NCI-H446 (cell line): ENCODE measurements at regions not wholly inside any gene's neighbourhood (a gene's known extent, or its start where the extent isn't known, plus 50 kb on each side); places are given as distances from the start of the nearest gene placed in this dataset.
A peak's percentile ranks its signal among the peaks of the same experiment; 100 is the strongest.
"Not testable (repeated sequence)": the region's sequence is repeated elsewhere in the genome, so short reads cannot be mapped to it uniquely, and the experiment has no call there.

ENCODE experiments used
- DNase-seq, 2 experiments: peaks; one replicate each; lab custom pipeline; 2025; lab: John Stamatoyannopoulos, UW

DNA sequence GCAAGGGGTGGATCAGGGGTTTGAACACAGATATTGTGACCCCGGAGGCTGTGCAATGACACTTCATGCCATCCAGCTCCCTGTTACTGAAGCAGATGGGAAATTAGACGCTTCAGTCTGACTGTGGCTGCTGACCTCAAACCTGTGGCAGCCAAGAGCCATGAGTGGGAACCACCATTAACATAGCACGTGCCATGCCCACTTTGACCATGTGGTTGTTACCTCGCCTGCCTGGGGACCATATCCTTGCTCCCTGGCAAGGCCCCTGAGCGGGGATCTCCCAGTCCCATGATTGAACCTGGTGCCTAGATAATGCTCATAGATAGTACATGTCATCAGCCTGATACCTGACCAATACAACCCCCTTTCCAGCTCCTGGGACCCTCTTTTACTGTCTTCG lies 68.9 kb downstream of the CYP26B1 start:
- DNase-seq: no peak

DNA sequence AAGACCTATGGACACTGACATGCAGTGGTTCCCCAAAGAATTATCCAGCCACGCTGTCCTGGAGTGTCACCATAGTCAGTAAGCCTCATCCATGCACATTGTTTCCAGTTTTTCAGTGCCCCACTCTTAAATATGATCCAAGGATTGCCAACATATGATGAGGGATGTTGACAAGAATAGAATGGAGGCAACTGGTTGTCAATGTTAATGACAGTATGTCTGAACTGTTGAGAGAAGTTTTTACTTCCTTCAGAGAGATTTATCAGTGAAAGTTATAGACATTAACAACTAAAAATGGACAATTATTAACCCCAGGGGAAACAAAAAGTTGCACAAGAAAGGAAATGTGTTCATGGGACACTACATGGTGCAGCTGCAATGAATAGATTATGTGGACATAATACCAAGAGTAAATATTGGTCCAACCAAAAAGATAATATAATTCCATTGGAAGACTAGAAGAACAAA lies 69.9 kb downstream of the CYP26B1 start:
- DNase-seq: no peak

DNA sequence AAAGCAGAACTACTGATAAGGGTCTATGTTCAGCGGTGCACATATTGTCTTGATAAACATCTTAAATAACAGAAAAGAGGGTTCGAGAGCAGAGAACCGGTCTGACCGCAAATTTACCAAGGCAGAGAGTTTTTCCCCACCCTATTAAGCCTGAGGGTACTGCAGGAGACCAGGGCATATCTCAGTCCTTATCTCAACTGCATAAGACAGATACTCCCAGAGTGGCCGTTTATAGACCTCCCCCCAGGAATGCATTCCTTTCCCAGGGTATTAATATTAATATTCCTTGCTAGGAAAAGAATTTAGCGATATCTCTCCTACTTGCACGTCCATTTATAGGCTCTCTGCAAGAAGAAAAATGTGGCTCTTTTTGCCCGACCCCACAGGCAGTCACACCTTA lies 74.3 kb downstream of the CYP26B1 start:
- not testable (repeated sequence) for DNase-seq

- not testable (repeated sequence) for DNase-seq
Observed at GRCh38 chr2:72064197-72064596, 83.5 kb downstream of the CYP26B1 start.

GRCh38 chr2:72062336-72062735 lies 85.3 kb downstream of the CYP26B1 start:
- DNase-seq: no peak

DNA sequence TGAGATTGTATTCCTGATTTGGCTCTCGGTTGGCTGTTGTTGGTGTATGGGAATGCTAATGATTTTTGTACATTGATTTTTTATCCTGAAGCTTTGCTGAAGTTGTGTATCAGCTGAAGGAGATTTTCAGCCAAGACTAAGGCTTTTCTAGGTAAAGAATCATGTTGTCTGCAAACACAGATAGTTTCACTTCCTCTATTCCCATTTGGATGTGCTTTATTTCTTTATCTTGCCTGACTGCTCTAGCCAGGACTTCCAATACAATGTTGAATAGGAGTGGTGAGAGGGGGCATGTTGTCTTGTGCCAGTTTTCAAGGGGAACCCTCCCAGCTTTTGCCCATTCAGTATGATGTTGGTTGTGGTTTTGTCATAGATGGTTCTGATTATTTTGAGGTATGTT lies 90.4 kb downstream of the CYP26B1 start:
- DNase-seq: no peak

DNA sequence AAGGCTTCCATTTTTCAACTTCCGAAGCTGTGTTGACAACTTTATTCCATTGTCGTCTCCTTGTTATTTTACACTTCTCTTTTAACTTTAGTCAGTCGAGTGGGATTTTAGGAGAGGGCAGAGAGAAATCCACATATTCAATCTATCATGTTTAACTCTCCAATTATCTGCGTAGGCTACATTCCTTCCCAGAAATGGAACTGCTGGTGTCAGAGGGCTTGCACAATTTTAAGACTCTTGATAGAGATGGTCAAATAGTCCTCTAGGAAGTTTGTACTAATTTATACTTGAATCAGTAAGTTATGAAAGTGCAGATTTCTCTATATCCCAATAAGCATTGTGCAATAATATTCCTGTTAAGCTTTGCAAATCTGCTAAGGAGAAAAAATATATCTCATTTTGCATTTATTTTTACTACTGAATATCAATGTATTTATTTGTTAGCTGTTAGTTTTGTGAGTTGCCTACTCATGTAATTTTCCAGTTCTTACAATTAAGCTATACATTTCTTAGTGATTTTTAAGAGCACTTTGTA lies 95.6 kb downstream of the CYP26B1 start:
- no peak for DNase-seq

DNA sequence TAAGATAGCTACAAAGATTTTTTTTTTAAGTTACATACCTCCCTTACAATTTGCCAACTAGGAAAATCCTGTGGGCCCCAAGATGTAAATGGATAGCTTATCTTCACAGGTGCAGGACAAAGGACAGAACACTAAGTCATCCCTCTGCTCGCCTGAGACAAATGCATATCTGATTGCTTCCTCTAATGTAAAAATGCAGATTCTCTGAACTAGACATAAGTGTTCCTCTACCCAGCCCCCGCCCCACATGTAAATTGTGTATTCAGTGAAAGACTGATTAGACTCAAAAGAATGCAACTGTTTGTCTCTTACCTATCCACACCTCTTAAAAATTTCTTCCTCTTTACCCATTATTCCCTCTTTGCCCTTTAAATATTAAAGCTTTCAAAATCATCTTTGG lies 96.5 kb downstream of the CYP26B1 start:
- DNase-seq: no peak

DNA sequence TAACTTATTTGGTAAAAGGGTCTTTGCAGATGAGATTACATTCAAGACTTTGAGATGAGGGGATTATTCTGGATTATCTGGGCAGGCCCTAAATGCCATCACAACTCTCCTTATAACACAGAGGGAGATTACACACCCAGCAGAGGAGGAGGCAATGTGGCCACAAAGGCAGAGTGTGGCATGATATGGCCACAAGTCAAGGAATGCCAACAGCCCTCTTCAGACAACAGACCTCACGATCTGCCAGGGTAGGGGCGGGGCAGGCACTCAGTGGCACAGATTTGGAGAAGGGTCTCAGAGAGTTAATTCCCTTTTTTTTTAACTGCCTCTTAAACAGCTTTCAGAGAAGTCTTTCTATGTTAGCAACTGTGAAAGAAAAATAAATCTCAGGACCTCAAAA lies 96.9 kb downstream of the CYP26B1 start:
- no peak for DNase-seq

GRCh38 chr2:72048881-72049477 lies 98.7 kb downstream of the CYP26B1 start:
- no peak for DNase-seq

DNA sequence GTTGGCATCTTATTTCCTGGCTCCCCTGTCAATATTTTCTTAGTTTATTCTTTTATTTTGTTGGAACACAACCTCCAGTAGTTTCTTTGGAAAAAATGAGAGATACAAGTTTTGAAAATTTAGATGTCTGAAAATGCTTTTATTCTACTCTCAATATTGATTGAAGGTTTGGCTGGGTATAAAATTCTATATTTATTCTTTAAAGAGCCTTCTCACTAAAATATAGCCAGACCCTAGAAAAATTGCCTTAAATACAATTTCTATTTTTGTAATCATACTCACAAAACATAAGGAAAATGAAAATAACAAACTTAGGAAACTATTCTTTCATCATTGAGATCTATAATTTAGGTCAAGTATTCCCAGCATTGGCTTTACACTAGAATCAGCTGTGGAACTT lies 103.7 kb downstream of the CYP26B1 start:
- no peak for DNase-seq

DNA sequence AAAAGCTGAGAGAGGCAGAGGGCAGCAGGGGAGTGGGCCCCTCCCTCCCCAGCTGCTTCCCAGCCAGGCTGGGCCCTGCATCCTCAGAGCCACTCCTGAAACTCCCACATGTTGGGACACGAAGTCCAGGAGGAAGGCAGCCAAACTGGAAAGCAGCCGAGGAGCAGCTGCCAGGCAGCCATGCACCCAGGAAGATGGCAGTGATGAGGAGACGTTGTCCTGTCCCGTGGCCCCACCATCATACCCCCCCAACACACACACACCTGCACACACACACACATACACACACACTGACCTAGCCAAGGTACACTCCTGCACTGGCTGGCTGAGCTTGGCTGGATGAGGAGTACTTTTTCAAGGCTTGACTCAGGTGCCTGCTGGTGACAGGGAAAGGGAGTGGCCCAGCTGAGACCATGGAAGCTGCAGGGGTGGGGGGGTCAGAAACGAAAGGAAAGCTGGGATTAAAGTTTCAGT lies 106.0 kb downstream of the CYP26B1 start:
- DNase-seq: peak in 1 of 2 experiments; percentile 59

GRCh38 chr2:72040629-72041571 lies 106.8 kb downstream of the CYP26B1 start:
- DNase-seq: no peak

- DNase-seq: no peak
Observed at GRCh38 chr2:72038524-72038923, 109.1 kb downstream of the CYP26B1 start.

GRCh38 chr2:72037261-72037666 lies 110.4 kb downstream of the CYP26B1 start:
- no peak for DNase-seq

DNA sequence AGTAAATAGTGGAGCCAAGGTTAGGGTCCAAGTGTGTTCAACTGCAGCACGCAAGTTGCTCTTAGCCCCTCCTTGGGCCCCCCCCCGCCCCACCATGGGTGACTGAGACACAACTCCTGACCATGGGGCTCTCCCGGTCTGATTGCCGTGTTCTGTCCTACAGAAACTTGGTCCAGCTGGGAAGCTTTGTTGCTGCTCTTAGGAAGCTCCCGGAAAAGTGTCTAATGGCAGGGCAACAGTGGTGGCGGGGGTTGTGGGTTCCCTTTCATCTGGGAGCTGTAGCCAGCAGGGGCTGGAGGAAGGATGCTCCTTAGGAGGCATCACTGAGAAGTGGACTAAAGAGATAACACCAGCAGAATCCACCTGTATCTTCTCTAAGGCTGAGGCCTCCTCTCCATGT lies 111.1 kb downstream of the CYP26B1 start:
- no peak for DNase-seq

- DNase-seq: no peak
Observed at GRCh38 chr2:72036173-72036545, 111.5 kb downstream of the CYP26B1 start.

GRCh38 chr2:72035518-72036172 lies 112.0 kb downstream of the CYP26B1 start:
- no peak for DNase-seq

GRCh38 chr2:72034353-72035095 lies 113.1 kb downstream of the CYP26B1 start:
- no peak for DNase-seq

DNA sequence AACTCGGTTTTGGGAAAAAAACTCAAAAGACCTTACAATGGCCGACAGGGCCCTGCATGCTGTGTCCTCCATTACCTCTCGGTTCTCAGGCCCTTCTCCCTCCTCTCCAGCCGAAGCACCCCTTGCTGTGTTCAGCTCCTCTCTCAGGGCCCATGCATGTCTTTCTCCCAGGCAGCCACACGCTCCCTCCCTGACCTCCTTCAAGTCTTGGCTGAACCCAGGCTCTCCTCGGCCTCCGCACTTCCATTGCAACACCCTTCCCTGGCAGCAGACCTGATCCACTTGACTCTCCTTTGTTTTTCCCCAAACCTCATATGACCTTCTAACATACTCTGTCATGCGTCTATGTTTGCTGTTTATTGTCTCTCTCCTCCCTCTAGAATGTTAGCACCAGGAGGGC lies 114.0 kb downstream of the CYP26B1 start:
- no peak for DNase-seq

DNA sequence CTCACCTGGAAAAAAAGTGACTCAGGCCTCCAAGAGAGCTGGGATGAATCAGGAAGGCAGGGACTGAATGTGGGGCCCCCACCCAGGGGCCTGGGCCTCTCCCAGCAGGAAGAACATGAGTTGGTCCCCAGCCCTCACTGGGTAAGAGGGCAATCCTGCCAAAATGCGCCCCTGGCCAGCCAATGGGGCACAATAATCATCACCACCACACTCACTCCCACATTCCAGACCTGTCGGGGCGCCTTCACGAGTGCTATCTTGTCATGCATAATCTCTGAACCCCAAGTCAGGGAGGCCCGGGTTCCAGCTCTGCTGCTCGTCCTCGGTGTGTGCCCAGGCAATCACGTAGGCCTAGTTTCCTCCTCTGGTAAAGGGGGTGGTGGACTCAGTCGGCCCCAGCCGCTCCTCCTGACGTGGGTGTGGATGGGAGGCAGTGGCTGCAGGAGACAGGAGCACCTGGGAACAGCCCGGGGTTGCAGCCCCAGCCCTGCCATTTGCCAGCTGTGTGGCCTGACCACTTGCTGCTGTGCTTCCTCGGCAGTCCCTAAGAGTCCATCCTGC lies 115.1 kb downstream of the CYP26B1 start:
- no peak for DNase-seq
